GM10248 (cell line): ENCODE measurements at regions not wholly inside any gene's neighbourhood (a gene's known extent, or its start where the extent isn't known, plus 50 kb on each side); places are given as distances from the start of the nearest gene placed in this dataset.

Experiments
- CTCF ChIA-PET: fragments of 300-600 bp; sonication (Branson Sonifier 250); formaldehyde crosslinking; extraction: SDS; loops from one replicate; lab custom pipeline; 2021; ENCODE audit warnings: antibody characterized with exemption; lab: Yijun Ruan, JAX
- POLR2A ChIA-PET: fragments of 350-650 bp; sonication (Branson Sonifier 250); formaldehyde crosslinking; extraction: SDS; loops from one replicate; lab custom pipeline; 2020; ENCODE audit warnings: antibody characterized with exemption; lab: Yijun Ruan, JAX
- DNase-seq: peaks from one replicate; pipeline ENCODE4 v3.0.0; 2012; ENCODE audit errors: extremely low spot score
- CTCF ChIP-seq: IDR thresholded peaks from 2 replicates; pipeline ENCODE4 v1.5.1; 2012; ENCODE audit warnings: mild to moderate bottlenecking, low read depth; ENCODE audit errors: extremely low read depth, missing control alignments, control extremely low read depth

DNA sequence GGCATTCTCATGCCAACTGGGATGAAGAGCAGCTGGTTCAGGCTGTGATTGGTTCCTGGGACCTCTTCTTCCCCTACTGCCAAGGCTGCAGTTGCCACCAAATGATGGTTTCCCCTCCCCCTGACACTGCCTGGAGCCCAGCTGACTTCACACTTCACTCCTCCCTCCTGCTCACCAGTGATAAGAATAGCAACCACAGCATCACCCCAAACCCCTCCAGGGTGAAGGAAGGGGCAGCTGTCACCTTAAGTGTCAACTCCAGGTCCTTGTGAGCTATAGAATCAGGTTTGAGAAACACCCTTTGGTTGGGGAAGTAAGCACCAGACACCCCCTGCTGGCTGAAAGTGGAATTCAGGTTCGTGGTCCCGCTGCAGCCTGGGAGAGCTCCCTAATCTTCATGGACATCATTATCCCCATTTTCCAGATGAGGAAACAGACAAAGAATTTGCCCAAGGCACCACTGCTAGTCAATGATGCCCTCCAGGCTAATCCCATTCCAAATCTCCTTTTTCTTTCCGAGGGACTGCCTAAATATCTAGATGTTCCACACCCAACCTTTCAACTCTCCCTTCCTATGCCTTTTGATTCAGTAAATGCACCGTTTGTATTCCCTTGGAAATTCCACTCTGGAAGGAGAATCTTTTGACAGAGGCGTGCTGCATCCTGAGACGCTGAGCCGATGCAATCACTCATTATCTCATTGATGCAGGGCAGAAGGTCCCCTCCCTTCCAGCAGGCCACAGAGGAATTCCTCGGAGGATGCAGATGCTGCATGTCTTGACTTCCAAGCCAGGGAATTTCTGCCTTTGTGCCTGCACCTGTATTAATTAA lies 50.6 kb upstream of the UQCRFS1 start:
- peak; percentile 53 for DNase-seq
- POLR2A ChIA-PET, result no interaction called here
- peak; percentile 70 for TF ChIP-seq CTCF
- CTCF ChIA-PET, result interaction anchor here (0.6 to 4.3 kb wide), 35 partner anchors 9 to 1289 kb away, joined by 3 to 29 read pairs (median 4); no protein-coding TSS in a partner anchor

DNA sequence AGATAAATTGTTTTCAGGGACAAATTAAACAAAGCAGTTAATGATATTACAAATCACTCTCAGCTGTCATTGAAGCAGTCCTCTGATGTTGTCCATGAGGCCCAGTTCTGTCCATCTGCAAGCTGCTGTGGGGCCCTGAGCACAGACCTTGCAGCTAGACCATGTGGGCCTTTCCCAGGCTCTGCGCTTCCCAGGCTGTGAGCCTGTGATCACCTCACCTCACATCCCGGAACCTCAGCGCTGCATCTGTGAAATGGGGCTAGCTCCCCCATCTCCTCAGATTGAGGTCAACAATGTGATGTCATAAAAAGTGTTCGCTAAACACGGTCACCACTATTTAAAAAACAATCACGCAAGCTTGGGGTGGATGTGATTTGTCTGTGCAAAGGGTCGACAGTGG lies 51.9 kb upstream of the UQCRFS1 start:
- CTCF ChIA-PET, result interaction anchor here (1.1 to 4.3 kb wide), 10 partner anchors 10 to 796 kb away, joined by 3 to 29 read pairs (median 8); no protein-coding TSS in a partner anchor
- no peak for TF ChIP-seq CTCF
- POLR2A ChIA-PET, result no interaction called here
- DNase-seq, result no peak

GRCh38 chr19:29265436-29265835 lies 52.5 kb upstream of the UQCRFS1 start:
- DNase-seq, result no peak
- CTCF ChIA-PET, result interaction anchor here (1.1 to 4.3 kb wide), 3 partner anchors 11 to 17 kb away, joined by 3 to 29 read pairs (median 3); no protein-coding TSS in a partner anchor
- TF ChIP-seq CTCF, result no peak
- POLR2A ChIA-PET, result no interaction called here

DNA sequence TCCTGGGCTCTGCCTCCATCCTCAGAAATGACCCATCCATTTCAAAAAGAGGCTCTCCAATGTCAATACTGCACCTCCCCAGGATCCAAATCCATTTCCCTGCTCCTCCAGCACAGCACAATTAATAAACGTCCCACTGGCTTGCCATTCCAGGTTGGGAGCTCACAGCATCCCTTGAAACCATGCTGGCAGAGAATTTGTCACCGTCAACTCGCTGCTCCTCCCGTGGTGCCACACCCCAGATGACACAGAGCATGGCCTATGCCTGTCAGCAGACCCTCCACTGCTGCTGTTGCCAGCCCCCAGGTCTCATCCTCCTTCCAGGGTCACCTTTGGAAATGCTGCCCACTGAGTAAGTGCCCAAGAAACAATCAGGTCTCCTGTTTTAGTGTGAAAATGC lies 53.0 kb upstream of the UQCRFS1 start:
- no peak for DNase-seq
- POLR2A ChIA-PET, result no interaction called here
- TF ChIP-seq CTCF, result no peak
- CTCF ChIA-PET, result interaction anchor here (1.1 to 4.3 kb wide), 3 partner anchors 11 to 17 kb away, joined by 3 to 29 read pairs (median 3); no protein-coding TSS in a partner anchor

DNA sequence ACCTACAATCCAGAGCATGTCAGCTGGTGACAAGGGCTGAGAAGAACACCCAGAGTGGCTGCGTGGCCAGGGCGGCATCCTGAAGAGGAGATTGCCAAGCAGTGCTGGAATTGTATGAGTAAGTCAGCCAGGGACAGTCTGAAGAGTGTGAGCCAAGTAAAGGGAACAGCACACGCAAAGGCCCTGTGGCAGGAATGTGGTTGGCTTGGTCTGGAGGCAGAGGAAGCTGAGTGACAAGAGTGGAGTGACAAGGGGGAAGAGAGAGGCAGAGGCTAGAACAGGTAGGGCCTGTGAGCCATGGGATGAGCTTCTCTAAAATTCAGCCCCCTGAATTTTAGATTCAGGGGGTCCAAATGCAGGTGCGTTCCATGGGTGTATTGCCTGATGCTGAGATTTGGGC lies 53.7 kb upstream of the UQCRFS1 start:
- CTCF ChIA-PET, result no interaction called here
- no peak for TF ChIP-seq CTCF
- POLR2A ChIA-PET, result no interaction called here
- no peak for DNase-seq

DNA sequence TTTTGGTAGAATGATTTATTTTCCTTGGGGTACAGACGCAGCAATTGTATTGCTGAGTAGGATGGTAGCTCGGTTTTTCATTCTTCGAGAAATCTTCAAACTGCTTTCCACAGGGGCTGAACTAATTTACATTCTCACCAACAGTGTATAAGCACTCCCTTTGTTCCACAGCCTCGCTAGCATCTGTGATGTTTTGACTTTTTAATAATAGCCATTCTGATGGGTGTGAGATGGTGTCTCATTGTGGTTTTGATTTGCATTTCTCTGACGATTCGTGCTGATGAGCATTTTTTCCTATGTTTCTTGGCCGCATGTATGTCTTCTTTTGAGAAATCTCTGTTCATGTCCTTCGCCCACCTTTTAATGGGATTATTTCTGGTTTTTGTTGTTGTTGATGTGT lies 54.8 kb upstream of the UQCRFS1 start:
- no peak for DNase-seq
- CTCF ChIA-PET, result no interaction called here
- TF ChIP-seq CTCF, result no peak
- POLR2A ChIA-PET, result no interaction called here
